ENCODE measurements at regions not wholly inside any gene's neighbourhood (a gene's known extent, or its start where the extent isn't known, plus 50 kb on each side); places are given as distances from the start of the nearest gene placed in this dataset.

DNA sequence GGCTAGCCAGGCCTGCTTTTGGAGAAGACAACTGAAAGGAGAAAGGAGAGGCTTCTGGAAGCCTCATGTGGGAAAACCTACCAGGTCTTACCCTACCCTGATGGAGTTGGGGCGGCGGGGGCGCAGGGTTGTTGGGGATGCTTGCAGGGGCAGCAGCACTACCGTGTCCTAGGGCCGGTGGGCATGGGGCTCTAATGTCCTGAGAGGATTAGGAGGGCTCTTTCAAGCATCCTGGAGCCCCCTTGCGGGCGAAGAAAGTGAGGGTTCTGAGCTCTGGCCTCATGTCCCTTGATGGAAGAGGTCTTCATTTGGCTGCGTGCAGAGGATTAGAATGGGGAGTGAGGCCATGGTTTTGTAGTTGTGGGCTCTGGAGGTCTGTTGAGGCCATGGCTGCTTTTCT lies 86.9 kb upstream of the PITX1 start:
- DNase-seq (ENCODE audit: low read depth, low spot score) = no peak

DNA sequence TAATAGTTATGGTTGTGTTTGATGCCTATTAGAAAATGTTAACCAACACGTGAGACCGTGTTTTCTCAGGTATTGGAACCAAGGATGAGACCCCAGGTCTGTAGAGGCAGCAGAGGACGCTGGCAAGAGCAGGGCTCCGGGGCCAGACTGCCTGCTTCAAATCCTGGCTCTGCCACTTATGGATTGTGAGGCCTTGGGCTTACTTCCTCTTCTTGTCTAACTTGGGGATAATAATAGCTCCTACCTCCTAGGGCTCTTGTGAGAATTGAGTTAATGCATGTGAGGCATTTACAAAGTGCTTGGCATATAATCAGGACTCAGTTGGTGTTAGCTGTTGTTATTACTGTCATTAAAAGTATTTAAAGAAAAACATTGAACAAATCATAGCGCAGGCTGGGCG lies 85.5 kb upstream of the PITX1 start:
- no peak for DNase-seq (ENCODE audit: low read depth, low spot score)

DNA sequence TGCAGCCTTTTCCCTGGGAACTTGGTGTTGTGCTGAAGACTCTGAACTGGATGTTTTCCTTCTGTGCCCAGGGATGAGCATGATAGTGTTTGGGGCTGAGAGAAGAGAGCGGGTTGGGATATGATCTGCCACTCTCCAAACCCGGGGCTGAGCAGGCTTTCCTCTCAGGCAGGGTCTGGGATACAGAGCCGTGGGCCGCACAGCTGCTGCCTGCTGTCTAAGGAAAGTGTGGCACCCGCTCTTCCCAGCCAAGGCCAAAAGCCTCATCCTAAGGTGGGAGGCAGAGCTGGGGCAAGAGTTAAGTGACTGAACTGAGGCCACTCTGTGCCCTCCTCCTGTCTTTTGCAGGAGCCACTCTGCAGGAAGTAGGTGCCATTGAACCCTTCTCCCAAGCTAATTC lies 83.6 kb upstream of the PITX1 start:
- no peak for DNase-seq (ENCODE audit: low read depth, low spot score)

DNA sequence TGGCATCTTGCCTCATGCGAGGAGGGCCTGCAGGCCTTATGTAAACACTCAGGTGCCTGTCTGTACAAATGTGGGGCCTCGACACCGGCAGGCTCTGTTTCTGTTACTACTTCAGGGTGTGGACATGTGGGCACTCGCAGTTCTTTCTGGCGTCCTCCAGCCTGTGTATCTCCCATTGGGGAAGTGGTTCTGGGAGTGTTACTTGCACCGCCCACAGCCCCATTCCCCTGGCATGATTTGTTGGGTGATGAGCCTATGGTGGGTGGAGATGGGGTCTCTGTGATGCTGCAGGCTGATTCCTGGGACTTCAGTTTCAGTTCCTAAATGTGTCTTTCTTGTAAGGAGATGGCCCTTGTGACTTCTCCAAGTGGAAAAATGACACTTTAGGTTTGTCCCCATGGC lies 82.1 kb upstream of the PITX1 start:
- DNase-seq (ENCODE audit: low read depth, low spot score) = no peak

DNA sequence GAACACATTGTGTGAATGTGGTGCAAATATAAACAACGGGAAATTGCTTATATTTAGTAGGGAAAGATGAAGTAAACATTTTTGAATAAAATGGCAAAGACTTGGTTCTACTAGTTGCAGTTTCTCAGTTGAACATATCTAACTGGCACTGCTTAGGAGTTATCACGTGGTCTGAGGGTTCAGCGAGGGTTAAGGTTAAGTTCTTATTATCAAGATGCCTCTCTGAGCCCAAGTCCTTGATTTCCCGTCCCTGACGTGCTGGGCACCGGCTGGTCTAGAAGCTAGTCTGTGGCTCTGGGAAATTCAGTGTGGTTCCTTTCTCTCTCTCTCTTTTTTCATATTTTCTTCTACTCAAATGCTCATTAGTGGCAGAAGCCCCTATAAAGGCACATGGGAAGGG lies 81.6 kb upstream of the PITX1 start:
- no peak for DNase-seq (ENCODE audit: low read depth, low spot score)

DNA sequence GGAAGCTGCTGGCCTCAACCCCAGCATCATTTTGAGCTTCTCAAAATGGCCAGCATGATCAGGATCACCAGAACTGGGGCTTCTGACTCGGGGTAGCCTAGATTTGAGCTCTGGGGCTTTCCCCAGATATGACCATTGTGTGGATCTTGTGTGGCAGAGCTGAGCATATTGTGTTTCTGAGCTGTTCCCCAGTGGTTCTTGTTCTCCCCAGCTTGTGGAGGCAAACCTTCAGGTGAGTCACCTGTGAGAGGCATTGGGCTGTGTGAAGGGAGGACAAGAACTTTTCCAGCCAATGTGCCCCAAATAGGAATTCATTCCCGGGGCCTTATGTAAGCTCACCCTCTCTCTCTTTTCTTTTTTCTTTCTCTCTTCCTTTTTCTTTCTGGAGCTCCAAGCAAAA lies 80.7 kb upstream of the PITX1 start:
- DNase-seq (ENCODE audit: low read depth, low spot score) = no peak

DNA sequence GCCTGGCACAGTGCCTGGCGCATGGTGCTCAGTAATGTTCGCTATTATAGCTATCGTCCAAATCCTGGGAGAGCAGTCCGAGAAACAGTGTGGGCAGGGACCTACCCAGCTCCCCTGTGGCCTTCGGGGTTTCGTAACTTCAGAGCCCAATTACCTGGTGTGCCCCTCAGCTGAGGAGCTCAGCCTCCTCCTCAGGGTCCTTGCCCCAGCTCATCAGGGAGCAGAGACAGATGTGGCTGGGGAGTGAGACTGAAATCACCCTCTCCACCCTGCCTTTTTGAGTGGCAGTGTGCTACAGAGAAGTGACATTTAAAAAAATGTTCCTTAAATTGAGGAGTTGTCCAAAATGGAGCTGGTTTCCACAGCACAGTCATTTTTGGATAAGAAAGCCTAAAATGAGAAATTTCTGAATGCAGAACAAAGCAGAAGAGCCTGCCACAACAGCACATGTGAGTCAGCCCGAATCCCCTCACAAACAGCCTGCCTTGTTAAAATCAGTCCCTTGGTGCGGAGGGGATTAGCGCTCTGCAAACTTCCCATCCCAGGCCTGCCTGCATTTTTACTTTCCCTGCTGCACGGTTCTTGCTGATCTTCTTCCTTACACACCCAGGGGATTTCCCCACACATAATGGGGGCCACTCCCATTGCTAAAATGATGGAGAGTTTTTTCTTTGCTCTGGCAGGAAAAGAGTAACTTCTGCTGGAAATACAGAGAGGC lies 78.1 kb upstream of the PITX1 start:
- no peak for DNase-seq (ENCODE audit: low read depth, low spot score)

DNA sequence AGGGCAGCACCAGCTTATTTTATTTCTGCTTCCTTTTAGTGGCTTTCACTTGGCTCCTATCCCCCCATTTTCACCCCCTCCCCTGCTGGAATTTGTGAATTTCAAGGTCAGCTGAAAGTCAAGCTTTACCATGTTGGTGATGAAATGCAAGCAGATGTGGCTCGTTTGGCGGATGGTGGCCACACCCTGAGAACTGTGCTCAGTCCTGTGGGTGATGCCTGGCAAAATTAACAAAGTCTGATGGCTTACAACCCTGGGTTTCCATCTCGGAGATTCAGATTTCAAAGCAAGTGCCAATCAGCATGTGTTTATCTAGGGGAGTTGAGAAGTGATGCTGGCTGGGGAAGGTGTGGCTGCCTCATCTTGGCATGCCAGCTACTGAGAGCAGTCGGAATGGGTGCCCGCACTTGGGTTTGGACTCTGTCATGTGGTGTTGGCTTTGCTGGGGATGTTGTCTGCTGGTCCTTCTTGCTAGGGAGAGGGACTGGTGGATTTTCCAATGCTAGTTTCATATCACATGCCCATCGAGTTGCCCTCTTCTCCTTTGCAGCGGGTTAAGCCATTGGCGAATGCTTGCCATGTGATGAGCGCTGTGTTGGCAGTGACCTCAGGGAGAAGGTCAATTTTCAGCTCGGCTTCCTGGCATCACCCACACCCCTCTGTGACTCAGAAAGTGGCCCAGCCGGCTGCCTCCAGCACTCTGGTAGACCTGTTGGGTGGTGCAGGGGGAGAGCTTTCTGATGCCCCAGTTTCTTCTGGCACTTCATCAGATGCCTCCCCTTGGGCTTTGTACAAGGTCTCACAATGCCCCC lies 77.0 kb upstream of the PITX1 start:
- DNase-seq (ENCODE audit: low read depth, low spot score) = no peak

DNA sequence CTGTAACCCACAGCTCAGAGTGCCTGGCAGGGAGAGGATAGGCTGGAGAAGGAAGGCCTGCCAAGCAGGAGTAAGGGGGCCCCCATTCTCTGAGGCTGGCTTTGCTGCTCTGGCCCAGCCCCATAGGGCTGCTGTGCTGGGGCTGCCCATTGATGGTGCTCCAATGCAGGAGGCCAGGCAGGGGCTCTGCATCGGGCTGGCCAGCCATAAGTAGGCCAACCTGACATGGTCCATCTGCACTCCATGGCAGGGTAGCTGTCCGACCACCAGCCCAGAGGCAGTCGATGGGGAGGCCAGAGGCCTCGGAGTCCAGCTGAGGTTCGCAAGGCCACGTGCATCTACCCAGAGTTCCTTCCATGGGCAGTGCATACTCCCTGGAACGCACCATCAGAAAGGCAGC lies 75.0 kb upstream of the PITX1 start:
- no peak for DNase-seq (ENCODE audit: low read depth, low spot score)

DNA sequence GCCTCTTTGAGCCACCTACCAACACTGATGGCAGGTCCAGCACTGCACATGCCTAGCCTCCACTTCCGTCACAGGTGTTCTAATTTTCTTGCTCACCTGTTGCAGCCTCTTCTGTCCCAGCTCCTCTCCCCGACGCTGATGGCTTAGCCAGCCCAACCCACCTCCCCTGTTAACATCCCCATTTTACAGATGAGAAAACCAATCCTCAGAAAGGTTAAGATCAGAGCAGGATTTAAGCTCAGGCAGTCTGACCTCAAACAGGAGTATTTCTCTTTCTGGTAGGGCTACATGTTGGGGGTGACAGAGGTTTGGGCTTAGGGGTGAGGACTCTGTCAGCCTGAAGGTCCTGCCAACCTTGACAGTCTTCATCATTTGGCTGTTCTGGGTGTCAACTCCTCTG lies 74.5 kb upstream of the PITX1 start:
- DNase-seq (ENCODE audit: low read depth, low spot score) = no peak

DNA sequence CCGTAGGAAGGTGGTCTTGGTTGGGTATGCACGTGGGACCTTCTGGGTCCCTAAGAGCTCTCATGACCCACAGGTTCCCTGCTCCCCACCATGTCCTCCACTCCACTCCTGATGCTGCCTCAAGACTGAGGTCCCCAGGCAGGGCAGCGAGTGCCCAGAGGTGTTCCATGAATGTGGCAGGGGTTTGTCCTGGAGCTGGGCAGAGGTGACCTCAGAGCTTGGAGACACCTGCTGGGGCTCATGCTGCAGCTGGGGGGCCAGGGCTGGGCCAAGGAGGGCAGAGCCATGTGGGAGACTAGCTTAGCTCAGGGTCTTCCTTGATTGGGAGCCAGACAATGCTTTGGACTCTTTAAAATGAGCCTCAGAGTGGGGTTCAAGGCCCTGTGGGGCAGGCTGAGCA lies 74.0 kb upstream of the PITX1 start:
- no peak for DNase-seq (ENCODE audit: low read depth, low spot score)

DNA sequence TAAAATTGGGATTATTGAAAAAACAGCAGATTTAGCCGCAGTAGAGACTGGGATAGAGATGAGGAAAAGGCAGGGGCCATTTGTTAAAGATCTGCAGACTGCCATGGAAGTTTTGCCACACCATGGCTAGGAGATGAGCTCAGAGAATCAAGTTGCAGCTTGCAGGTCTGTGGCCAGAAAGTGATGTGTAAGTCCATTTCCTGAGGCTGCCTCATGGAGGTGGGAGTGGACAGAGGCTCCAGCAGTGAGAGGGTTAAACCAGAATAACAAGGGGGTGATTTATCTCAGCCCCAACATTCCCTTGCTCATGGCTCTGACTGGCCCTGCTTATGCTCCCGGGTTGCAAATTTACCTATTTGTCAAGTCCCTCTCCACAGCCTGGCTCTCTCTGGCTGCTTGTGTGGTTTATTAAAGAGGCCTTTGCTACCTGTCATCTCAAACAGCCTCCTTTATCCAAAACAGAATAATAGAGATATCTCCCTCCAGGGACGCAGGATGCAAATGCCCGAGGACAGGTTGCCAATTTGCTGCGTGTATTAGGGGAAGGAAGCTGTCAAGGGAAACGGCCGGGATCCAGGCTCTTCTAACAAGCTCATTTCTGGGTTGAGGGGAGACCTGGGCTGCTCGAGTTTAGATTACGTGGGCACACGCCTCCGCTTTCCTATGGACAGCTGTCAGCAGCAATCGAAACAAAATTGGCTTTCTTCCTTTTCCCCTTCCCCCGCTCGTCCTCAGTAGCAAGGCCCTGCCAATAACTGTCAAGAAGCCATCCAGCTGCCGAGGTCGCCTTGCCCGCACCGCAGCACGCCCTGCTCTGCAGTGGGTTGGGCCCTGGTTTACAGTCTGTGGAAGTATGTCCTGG lies 72.8 kb upstream of the PITX1 start:
- DNase-seq (ENCODE audit: low read depth, low spot score) = no peak

DNA sequence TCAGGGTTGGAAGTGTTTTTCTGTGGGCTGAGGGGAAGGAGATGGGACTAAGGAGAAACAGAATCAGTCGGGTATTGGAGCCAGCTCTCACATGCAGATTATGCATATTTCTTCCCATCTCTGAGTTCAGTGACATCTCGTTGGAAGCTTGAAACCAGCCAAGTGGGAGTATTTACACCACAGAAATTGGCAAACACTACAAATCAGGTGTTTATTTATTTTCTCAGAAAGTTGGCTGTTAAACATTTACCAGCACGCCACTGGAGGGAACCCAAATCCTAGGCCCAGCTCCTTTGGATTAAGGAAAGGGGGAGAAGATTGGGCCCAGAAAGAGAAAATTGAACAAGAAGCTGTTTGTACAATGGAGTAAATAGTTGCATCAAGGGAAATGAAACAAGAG lies 72.1 kb upstream of the PITX1 start:
- DNase-seq (ENCODE audit: low read depth, low spot score) = no peak

DNA sequence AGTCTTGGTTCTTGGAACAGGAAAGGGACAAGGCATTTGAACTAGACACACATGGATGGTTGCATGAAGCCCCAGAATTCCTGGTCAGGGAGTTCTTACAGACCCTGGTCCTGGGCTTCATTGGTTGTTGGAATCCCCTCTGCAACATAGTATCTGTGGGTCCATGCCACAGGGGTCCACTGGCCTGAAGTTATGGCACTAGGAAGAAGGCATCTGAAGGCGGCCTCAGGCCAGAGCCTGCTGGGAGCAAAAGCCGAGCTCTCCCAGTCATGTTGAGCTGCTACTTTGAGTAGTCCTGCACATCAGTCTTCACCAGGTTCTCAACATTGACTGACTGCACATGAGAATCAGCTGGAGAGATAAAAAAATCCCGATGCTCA lies 71.1 kb upstream of the PITX1 start:
- no peak for DNase-seq (ENCODE audit: low read depth, low spot score)

DNA sequence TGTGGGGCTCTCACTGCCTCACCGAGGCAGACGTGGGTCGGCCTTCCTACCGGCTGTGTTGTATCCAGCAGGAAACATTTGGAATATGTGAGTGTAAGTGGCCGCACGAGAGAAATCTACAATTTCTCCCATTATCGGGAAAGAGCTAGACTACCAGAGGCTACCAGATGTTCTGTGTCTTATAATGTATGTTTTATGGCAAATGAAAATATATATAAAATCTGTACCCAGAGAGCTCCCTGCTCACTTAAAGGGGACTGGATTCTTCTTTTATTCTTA lies 69.5 kb upstream of the PITX1 start:
- no peak for DNase-seq (ENCODE audit: low read depth, low spot score)

DNA sequence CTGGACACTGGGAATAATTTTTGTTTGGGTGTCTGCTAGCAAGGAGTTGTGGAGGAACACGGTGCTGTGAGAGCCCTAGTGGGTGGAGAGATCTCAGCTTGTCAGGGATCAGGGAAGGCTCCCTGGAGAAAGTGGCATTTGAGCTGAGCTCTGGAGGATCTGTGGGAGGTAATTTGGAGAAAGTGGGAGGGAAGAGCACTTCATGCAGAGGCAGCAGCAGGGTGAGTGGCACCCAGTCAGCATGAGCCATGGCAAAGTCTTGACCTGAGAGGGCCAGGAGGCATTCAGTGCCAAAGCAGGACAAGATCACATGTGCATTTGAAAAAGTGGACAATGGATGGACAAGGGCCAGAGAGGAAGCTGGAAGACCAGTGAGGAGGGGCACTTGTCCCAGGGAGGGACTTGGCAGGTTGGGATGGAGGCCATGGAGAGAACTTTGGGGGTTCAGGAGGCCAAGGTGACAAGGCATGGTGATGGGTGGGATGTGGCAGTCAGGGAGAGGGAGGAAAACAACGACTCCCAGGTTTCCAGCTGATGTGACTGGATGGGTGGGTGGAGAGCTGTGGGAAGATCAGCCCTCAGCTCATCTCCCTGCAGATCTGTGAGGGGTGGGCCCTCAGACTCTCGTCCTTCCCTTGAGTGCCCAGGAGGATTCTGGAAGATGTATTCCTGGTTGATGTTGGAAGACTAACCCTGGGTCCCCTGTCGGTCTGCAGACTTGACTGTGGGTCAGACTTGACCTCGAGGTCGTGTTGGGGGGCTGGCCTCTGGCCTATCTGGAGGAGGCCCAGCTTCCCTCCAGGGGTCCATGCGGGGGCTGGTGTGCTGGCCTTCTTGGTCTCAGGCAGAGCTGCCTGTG lies 68.9 kb upstream of the PITX1 start:
- DNase-seq (ENCODE audit: low read depth, low spot score) = no peak

DNA sequence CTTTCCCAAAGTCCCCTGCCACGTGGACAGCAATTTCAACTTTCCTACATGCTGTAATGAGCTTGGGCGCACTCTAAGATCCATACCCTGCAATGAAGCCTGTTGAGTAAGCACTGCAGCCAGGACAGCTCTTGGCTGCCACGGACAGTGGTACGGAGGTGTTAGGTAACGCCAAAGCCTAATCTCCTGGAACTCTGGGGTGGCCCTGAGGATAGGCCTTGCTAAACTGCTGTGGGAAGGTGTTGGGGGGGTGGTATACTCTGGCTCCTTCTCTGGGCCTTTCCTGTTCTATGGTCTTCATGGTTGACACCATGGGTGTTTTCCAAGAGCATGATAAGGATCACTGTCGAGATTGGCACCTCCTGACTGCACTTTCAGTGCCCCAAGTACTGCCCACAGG lies 66.4 kb upstream of the PITX1 start:
- DNase-seq (ENCODE audit: low read depth, low spot score) = no peak

DNA sequence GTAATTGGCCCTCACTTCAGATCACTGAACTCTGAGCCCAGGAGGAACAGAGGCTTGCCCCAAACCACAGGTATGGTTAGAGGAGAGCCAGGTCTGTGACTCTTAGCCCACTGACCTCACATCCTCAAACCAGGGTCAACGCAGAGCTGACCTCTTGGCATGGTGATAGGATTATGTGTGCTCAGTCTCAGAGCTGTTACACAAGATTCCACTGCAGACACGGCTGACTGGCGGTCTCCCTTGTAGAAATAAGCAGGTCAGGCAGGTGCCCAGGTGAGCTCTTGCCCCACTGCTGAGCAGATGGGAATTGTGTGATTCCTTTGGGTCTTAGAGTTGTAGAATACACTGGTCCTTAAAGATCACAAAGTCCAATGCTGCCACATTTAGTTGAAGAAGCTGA lies 66.0 kb upstream of the PITX1 start:
- no peak for DNase-seq (ENCODE audit: low read depth, low spot score)

DNA sequence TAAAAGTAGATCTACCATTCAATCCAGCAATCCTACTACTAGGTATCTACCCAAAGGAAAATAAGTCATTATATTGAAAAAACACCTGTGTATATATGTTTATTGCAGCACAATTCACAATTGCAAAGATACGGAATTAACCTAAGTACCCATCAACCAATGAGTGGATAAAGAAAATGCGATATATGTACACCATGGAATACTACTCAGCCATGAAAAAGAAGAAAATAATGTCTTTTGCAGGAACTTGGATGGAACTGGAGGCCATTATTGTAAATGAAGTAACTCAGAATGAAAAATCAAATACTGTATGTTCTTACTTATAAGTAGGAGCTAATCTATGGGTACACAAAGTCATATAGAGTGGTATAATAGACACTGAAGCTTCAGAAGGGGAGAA lies 63.4 kb upstream of the PITX1 start:
- DNase-seq (ENCODE audit: low read depth, low spot score) = no peak

DNA sequence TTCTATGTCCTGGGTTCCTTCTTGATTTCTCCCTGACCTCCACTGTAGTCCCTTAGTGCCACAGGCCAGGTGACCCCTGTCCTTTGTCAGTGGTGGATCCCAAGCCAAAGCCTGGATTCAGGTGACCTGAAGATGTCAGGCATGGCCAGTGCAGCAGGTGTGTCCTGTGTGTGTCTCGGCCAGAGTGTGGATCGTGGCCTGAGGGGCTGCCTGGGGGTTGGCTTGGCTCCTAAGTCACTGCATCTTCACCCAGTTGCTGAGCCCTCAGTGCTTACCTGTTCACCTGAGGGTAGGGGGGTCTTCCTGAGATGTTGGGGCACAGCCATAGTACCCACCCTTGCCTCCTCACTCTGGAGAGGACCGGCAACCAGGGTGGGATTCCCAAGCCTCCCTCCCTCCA lies 61.8 kb upstream of the PITX1 start:
- no peak for DNase-seq (ENCODE audit: low read depth, low spot score)

DNA sequence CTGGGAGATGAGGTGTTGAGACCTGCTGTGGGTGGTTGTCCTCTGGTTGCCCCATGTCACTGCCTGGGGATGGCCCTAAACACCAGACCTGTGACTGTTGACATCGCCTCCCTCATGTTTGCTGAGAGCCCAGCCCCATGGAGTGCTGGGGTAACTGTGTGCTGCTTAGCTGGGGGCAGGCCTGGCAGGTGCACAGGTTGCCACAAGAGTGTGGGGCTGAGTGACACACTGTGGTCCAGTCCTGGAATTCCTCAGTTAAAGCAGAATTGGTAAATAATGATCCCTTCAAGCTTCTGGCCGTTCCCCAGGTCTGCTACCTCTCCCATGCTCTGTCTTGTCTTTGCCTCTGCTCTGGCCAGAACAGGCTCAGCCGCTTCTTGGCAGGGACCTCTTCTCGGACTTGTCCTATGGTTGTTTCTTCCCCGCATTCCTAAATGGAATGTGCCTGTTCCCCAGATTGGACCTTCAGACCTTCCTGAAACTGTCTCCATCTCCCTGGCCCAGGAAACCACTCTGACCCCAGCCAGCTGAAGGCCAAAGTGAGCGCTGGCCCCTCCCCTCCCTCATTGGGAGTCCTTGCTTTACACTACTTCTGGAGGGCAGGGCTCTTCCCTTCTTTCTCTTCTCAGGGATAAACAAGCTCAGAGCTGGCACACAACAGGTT lies 61.2 kb upstream of the PITX1 start:
- DNase-seq (ENCODE audit: low read depth, low spot score) = no peak

All from smooth muscle cell of the brain vasculature (primary cell).